ENCODE measurements at regions not wholly inside any gene's neighbourhood (a gene's known extent, or its start where the extent isn't known, plus 50 kb on each side); places are given as distances from the start of the nearest gene placed in this dataset.

GRCh38 chr4:59457576-59457975 lies 1742.5 kb upstream of the ADGRL3 start:
- TF ChIP-seq EZH2 (conservative IDR thresholded peaks at IDR 0.05; ENCODE audit: low read depth, low read length) (no peak), TAF1 (CRISPR knock-in tag; IDR thresholded peaks at IDR 0.05) (no peak), CTCF (CRISPR knock-in tag; IDR thresholded peaks at IDR 0.05) (no peak), RFX1 (IDR thresholded peaks at IDR 0.05) (no peak), TCF12 (IDR thresholded peaks at IDR 0.05) (no peak), TCF12 (CRISPR knock-in tag; IDR thresholded peaks at IDR 0.05) (no peak), POLR2A (IDR thresholded peaks at IDR 0.05; ENCODE audit: insufficient read depth in 1 of 2, low read depth in 2 of 2, low read length in 2 of 2) (no peak), EP300 (IDR thresholded peaks at IDR 0.05; ENCODE audit: low read depth in 2 of 2, low read length in 2 of 2) (no peak), EP300 (CRISPR knock-in tag; IDR thresholded peaks at IDR 0.05; ENCODE audit: borderline replicate concordance) (no peak), SATB2 (CRISPR knock-in tag; IDR thresholded peaks at IDR 0.05) (no peak), ZNF274 (CRISPR knock-in tag; IDR thresholded peaks at IDR 0.05) (no peak)
